RWPE1 (cell line): ENCODE measurements at regions not wholly inside any gene's neighbourhood (a gene's known extent, or its start where the extent isn't known, plus 50 kb on each side); places are given as distances from the start of the nearest gene placed in this dataset.

Source experiments
- CTCF ChIA-PET: fragments of 350-600 bp; sonication (Branson Sonifier 250); formaldehyde crosslinking; extraction: SDS; loops from one replicate; lab custom pipeline; 2021; lab: Yijun Ruan, JAX
- POLR2A ChIA-PET: fragments of 400-600 bp; formaldehyde crosslinking; extraction: SDS; loops from one replicate; lab custom pipeline; 2020; ENCODE audit warnings: antibody characterized with exemption; ENCODE audit not compliant: low non-redundant PET; lab: Yijun Ruan, JAX
- DNase-seq: peaks from one replicate; pipeline ENCODE4 v3.0.0; 2012; ENCODE audit warnings: low spot score
- H3K27ac ChIP-seq: fragments of 450-650 bp; 2 replicates; pipeline ENCODE4 v1.5.1; 2017
- TF ChIP-seq, protein P1 (sequence below): fragments of 450-650 bp; conservative IDR thresholded peaks from 2 replicates; pipeline ENCODE4 v1.5.1; 2017; ENCODE audit warnings: low read depth, mild to moderate bottlenecking

DNA sequence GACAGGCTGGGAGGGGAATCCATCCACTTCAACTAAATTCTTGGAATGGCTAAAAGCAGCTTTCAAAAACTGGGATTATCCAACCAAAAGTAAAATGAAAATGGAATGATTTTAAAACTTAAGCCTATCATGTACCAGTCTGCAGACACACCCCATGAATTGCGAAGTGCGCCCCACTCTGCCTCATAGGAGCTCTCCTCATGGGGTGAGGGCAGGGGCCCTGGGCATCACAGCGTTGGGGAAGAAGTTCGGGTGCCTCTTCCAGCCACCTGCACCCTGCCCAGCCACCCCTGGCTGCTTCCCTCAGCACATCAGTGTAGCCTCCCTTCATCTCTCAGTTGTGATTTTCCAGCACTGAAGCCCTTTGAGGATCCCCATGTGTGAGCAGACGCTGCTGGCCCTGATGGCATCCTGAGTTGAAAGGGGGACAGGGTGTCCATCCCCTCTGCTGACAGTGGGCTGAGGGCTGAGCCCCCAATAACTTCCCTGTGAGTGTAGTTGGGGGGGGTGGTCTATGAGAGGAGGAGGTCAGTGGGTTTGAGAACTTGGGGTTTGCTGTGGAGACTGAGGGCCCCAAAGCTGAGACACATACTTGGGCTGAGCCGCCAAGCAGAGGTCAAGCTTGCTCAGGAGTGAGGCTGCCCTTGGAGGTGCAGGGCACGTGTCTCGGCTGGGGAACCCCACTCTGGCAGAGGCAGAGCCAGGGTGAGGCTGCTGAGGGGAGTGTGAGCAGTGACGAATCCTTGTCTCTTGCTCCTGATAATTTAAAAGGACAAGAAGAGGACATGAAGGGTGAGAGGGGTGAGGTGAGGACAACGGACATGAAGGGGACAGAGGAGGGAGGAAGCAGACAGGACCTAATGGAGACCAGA lies 542.1 kb downstream of the TCERG1L start:
- TF ChIP-seq, protein P1, sequence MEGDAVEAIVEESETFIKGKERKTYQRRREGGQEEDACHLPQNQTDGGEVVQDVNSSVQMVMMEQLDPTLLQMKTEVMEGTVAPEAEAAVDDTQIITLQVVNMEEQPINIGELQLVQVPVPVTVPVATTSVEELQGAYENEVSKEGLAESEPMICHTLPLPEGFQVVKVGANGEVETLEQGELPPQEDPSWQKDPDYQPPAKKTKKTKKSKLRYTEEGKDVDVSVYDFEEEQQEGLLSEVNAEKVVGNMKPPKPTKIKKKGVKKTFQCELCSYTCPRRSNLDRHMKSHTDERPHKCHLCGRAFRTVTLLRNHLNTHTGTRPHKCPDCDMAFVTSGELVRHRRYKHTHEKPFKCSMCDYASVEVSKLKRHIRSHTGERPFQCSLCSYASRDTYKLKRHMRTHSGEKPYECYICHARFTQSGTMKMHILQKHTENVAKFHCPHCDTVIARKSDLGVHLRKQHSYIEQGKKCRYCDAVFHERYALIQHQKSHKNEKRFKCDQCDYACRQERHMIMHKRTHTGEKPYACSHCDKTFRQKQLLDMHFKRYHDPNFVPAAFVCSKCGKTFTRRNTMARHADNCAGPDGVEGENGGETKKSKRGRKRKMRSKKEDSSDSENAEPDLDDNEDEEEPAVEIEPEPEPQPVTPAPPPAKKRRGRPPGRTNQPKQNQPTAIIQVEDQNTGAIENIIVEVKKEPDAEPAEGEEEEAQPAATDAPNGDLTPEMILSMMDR: no peak
- ChIA-PET POLR2A (no interaction called here), CTCF (no interaction called here)
- no peak overlapping the region for H3K27ac ChIP-seq
- no peak for DNase-seq

DNA sequence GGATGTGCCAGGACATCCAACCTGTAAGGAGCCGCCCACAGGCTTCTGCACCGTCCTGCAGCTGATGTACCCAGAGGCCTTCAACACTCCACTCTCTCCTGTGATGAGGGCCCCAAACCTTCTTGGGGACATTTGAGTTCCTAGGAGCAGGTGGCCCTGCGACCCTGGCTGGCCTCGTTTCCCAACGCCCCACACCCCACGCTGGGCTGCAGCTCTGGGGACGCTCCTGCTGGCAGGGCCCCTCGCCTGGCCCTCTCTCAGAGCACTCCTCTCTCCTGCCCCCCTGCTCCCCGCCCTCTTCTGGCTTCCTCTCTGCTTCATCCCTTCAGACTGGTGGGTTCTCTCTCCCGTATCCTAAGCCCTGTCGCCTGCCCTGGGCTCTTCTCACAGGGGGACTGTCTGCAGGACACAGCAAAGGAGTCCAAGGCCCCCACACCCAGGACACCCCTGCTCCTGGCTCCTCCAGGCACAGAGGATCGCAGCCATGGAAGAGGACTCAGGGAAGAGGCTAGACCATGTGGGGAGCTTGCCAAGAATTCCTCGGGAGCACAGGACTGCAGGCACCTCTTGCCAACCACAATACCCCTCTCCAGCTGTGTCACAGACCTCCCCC lies 541.4 kb downstream of the TCERG1L start:
- no peak for DNase-seq
- ChIA-PET CTCF (no interaction called here), POLR2A (no interaction called here)
- H3K27ac ChIP-seq: no peak overlapping the region
- TF ChIP-seq, protein P1: no peak

DNA sequence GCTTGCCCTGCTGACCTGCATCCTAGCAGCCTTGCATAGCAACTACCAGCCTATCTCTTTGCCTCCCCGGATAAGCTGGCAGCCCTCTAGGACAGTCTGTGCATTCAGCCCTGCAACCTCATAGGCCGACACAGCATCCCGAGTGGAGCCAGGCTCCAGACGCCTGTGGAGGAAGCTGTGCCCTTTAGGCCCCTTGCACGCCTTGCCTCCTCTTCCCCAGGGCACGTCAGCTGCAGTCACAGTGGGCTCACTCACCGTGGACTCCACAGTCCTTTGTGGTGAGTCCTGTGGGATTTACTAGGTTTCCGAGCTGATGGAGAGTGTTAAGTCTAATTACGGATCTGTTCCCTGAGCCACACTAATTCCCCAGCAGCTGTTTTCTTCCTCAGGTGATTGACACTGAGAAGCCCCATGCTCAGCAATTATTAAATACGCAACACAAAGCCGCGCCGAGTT lies 540.0 kb downstream of the TCERG1L start:
- CTCF ChIA-PET: no interaction called here

DNA sequence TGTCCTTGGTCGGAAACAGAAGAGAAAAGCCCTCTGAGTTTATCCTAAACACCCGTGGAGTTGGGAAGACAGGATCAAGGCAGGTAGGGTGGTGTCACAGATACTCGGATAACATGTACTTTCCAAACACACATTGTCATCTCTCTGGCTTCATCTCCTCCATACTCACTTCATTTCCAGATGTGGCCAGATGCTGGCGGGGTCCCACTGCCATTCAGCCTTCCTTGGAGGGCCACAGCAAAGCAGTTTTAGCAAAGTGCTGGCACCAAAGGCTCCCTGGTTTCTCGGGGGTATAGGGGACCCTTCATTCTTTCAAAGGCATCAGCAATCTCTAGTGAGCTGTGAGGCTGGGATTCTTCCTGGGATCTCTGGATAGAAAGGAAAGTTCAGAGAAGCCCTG lies 539.5 kb downstream of the TCERG1L start:
- POLR2A ChIA-PET: no interaction called here
- no peak overlapping the region for H3K27ac ChIP-seq
- no peak for DNase-seq
- TF ChIP-seq, protein P1: no peak
- CTCF ChIA-PET: interaction anchor here (0.6 kb wide), 1 partner anchor 508 kb away, joined by 5 read pairs; no protein-coding TSS in a partner anchor

More for the DNA sequence above, 540.0 kb downstream of the TCERG1L start:
- no peak overlapping the region for H3K27ac ChIP-seq
- POLR2A ChIA-PET: no interaction called here
- DNase-seq: no peak
- TF ChIP-seq, protein P1: no peak

DNA sequence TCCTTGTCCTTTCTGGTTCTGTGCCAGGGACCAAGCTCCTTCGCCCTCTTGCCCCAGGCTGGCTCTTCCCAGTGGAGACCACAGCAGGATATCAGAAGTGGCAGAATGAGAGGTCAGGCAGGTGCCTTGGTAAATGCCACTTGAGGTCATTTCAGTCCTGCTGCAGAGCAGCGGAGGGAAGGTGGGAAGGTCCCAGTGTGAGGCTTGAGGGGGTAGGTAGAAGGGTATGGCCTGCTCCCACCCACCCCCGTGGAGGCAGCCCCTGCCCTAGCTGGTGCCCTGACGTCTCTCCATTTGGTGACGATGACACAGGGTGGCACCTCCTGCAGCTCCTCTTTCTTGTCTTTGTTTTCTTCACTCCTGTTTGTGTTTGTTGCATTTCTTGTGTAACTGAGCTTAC lies 538.8 kb downstream of the TCERG1L start:
- DNase-seq: no peak
- H3K27ac ChIP-seq: no peak overlapping the region
- TF ChIP-seq, protein P1: no peak
- ChIA-PET CTCF (interaction anchor here (0.6 to 1.1 kb wide), 2 partner anchors 9 to 507 kb away, joined by 3 to 5 read pairs; no protein-coding TSS in a partner anchor), POLR2A (no interaction called here)

DNA sequence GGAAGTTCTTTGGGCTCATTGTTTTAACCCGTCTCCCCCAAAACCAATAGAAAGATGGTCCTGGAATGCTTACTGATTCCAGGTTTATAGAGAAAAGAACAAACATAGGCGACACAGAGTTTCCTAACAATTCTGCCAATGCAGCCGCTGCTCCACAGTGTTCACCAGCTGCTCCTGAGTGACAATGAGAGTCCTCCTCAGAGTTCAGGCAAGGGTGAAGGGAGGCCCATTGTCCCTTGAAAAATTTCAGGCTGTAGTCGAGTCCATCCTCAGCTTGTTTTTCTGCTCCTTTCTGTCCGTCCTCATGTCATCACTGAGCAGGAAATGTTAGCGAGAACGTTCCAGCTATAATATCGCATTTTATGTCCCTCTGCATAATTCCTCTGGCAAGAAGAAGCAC lies 537.6 kb downstream of the TCERG1L start:
- no peak for DNase-seq
- ChIA-PET POLR2A (no interaction called here), CTCF (no interaction called here)
- TF ChIP-seq, protein P1: no peak
- no peak overlapping the region for H3K27ac ChIP-seq
